Type B pancreatic cell (in vitro differentiated cells): ENCODE measurements at regions not wholly inside any gene's neighbourhood (a gene's known extent, or its start where the extent isn't known, plus 50 kb on each side); places are given as distances from the start of the nearest gene placed in this dataset.

Experiments
- DNase-seq: peaks from one replicate; pipeline ENCODE4 v3.0.0; 2021; ENCODE audit warnings: mixed read lengths; ENCODE audit not compliant: unreplicated experiment; ENCODE audit errors: extremely low spot score
- H3K27ac Mint-ChIP-seq: 2 replicates; pipeline ENCODE4 v1.8.0; 2021; ENCODE audit warnings: mild to moderate bottlenecking, mixed read lengths
- H3K27me3 Mint-ChIP-seq: 2 replicates; pipeline ENCODE4 v1.8.0; 2021; ENCODE audit warnings: mixed read lengths
- H3K36me3 Mint-ChIP-seq: 2 replicates; pipeline ENCODE4 v1.8.0; 2021; ENCODE audit warnings: mixed read lengths
- H3K4me1 Mint-ChIP-seq: one replicate; pipeline ENCODE4 v1.8.0; 2021; ENCODE audit warnings: mixed read lengths; ENCODE audit not compliant: unreplicated experiment
- H3K4me3 Mint-ChIP-seq: 2 replicates; pipeline ENCODE4 v1.8.0; 2021; ENCODE audit warnings: mild to moderate bottlenecking, mixed read lengths
- H3K9me3 Mint-ChIP-seq: 2 replicates; pipeline ENCODE4 v1.8.0; 2021; ENCODE audit warnings: mixed read lengths
- CTCF ChIP-seq: fragments of 200-600 bp; sonication (generic); conservative IDR thresholded peaks from 2 replicates; pipeline ENCODE4 v1.5.0; 2021; ENCODE audit warnings: antibody characterized with exemption, mild to moderate bottlenecking

- no peak for DNase-seq
- Mint-ChIP-seq H3K4me1 (peaks cover 13% of the 10 kb centered on the region), H3K9me3 (no peaks in the 10 kb centered on the region), H3K36me3 (no peaks in the 10 kb centered on the region), H3K27ac (no peak overlapping the region), H3K4me3 (no peak overlapping the region), H3K27me3 (no peaks in the 10 kb centered on the region)
- TF ChIP-seq CTCF, result no peak
Measured at GRCh38 chr4:55215087-55215486, 89.7 kb upstream of the KDR start.

- Mint-ChIP-seq H3K36me3 (no peaks in the 10 kb centered on the region), H3K4me3 (peak overlapping the region; percentile 26), H3K9me3 (no peaks in the 10 kb centered on the region), H3K27ac (no peak overlapping the region), H3K27me3 (no peaks in the 10 kb centered on the region), H3K4me1 (peaks cover 13% of the 10 kb centered on the region)
- no peak for DNase-seq
- no peak for TF ChIP-seq CTCF
Measured at GRCh38 chr4:55216863-55217635, 91.7 kb upstream of the KDR start.

- no peak for TF ChIP-seq CTCF
- H3K27me3 Mint-ChIP-seq, result no peaks in the 10 kb centered on the region
Measured at GRCh38 chr4:55218041-55218440, 92.6 kb upstream of the KDR start.

GRCh38 chr4:55237839-55238238 is 108.2 kb upstream of the SRD5A3 start:
- no peaks in the 10 kb centered on the region for H3K4me1 Mint-ChIP-seq

More at GRCh38 chr4:55218041-55218440, 92.6 kb upstream of the KDR start:
- DNase-seq, result no peak
- Mint-ChIP-seq H3K4me1 (peaks cover 13% of the 10 kb centered on the region), H3K36me3 (no peaks in the 10 kb centered on the region), H3K27ac (no peak overlapping the region), H3K4me3 (no peak overlapping the region), H3K9me3 (no peaks in the 10 kb centered on the region)

GRCh38 chr4:55238407-55238806 is 107.6 kb upstream of the SRD5A3 start:
- no peaks in the 10 kb centered on the region for H3K36me3 Mint-ChIP-seq
- H3K9me3 Mint-ChIP-seq, result no peaks in the 10 kb centered on the region

More at GRCh38 chr4:55237839-55238238, 108.2 kb upstream of the SRD5A3 start:
- H3K36me3 Mint-ChIP-seq, result no peaks in the 10 kb centered on the region
- no peaks in the 10 kb centered on the region for H3K9me3 Mint-ChIP-seq
- TF ChIP-seq CTCF, result no peak
- DNase-seq, result no peak
- H3K27me3 Mint-ChIP-seq, result peaks cover 3% of the 10 kb centered on the region
- no peak overlapping the region for H3K4me3 Mint-ChIP-seq
- H3K27ac Mint-ChIP-seq, result no peak overlapping the region

More at GRCh38 chr4:55238407-55238806, 107.6 kb upstream of the SRD5A3 start:
- no peak overlapping the region for H3K4me3 Mint-ChIP-seq
- H3K27ac Mint-ChIP-seq, result no peak overlapping the region
- no peak for DNase-seq
- H3K27me3 Mint-ChIP-seq, result peaks cover 3% of the 10 kb centered on the region
- TF ChIP-seq CTCF, result no peak
- no peaks in the 10 kb centered on the region for H3K4me1 Mint-ChIP-seq
